SK-N-SH treated with all-trans-retinoic acid at 6 μM for 48 hours (cell line): ENCODE measurements at regions not wholly inside any gene's neighbourhood (a gene's known extent, or its start where the extent isn't known, plus 50 kb on each side); places are given as distances from the start of the nearest gene placed in this dataset.

ENCODE experiments used
- ATAC-seq: fragments of 200-7000 bp; cut with Tn5 transposase; 3 replicates; pipeline ENCODE4 v1.9.1; 2020; ENCODE audit warnings: mild to moderate bottlenecking, moderate library complexity
- ARNTL ChIP-seq: fragments of 450-650 bp; formaldehyde crosslinking; IDR thresholded peaks from 2 replicates; pipeline ENCODE4 v1.5.0; 2020; ENCODE audit warnings: low read depth, mild to moderate bottlenecking, moderate library complexity, borderline replicate concordance
- BACH2 ChIP-seq: fragments of 250-450 bp; sonication (Bioruptor Pico); IDR thresholded peaks from 2 replicates; pipeline ENCODE4 v1.9.0; 2021; ENCODE audit warnings: mild to moderate bottlenecking, borderline replicate concordance
- CREB5 ChIP-seq: fragments of 250-450 bp; sonication (Bioruptor Pico); IDR thresholded peaks from 2 replicates; pipeline ENCODE4 v1.5.1; 2020; ENCODE audit warnings: low read depth, mild to moderate bottlenecking, moderate library complexity
- CSDC2 ChIP-seq: fragments of 250-450 bp; sonication (Bioruptor Pico); IDR thresholded peaks from 2 replicates; pipeline ENCODE4 v1.5.0; 2020; ENCODE audit warnings: mild to moderate bottlenecking, moderate library complexity
- CSRNP3 ChIP-seq: fragments of 250-450 bp; sonication (Bioruptor Pico); IDR thresholded peaks from 2 replicates; pipeline ENCODE4 v1.5.1; 2021; ENCODE audit warnings: mild to moderate bottlenecking, moderate library complexity
- ESRRG ChIP-seq: fragments of 250-450 bp; sonication (Bioruptor Pico); IDR thresholded peaks from 2 replicates; pipeline ENCODE4 v1.6.1; 2021; ENCODE audit warnings: mild to moderate bottlenecking
- GLIS3 ChIP-seq: fragments of 250-450 bp; sonication (Bioruptor Pico); IDR thresholded peaks from 2 replicates; pipeline ENCODE4 v1.5.0; 2020; ENCODE audit warnings: mild to moderate bottlenecking, moderate library complexity
- ISL1 ChIP-seq: fragments of 250-450 bp; sonication (Bioruptor Pico); IDR thresholded peaks from 2 replicates; pipeline ENCODE4 v2.1.2; 2022; ENCODE audit warnings: mild to moderate bottlenecking, moderate library complexity
- OSR1 ChIP-seq: fragments of 250-450 bp; sonication (Bioruptor Pico); IDR thresholded peaks from 2 replicates; pipeline ENCODE4 v1.8.0; 2022; ENCODE audit warnings: moderate library complexity, mild to moderate bottlenecking, inconsistent platforms
- PATZ1 ChIP-seq: fragments of 250-450 bp; sonication (Bioruptor Pico); IDR thresholded peaks from 2 replicates; pipeline ENCODE4 v1.8.0; 2020; ENCODE audit warnings: mild to moderate bottlenecking, moderate library complexity, borderline replicate concordance
- POU6F1 ChIP-seq: fragments of 250-450 bp; sonication (Bioruptor Pico); IDR thresholded peaks from 2 replicates; pipeline ENCODE4 v1.8.0; 2021; ENCODE audit warnings: low read depth, mild to moderate bottlenecking, moderate library complexity, borderline replicate concordance
- RARB ChIP-seq: fragments of 250-450 bp; sonication (Bioruptor Pico); IDR thresholded peaks from 2 replicates; pipeline ENCODE4 v1.8.0; 2021; ENCODE audit warnings: mild to moderate bottlenecking, moderate library complexity
- SNAI2 ChIP-seq: fragments of 250-450 bp; sonication (Bioruptor Pico); IDR thresholded peaks from 2 replicates; pipeline ENCODE4 v1.5.0; 2020; ENCODE audit warnings: mild to moderate bottlenecking, moderate library complexity
- TCF4 ChIP-seq: fragments of 250-450 bp; sonication (Bioruptor Pico); IDR thresholded peaks from 2 replicates; pipeline ENCODE4 v1.8.0; 2021; ENCODE audit warnings: mild to moderate bottlenecking, moderate library complexity, borderline replicate concordance
- TOX ChIP-seq: fragments of 250-450 bp; sonication (Bioruptor Pico); IDR thresholded peaks from 2 replicates; pipeline ENCODE4 v1.8.0; 2021; ENCODE audit warnings: mild to moderate bottlenecking, moderate library complexity, borderline replicate concordance
- TSHZ2 ChIP-seq: fragments of 250-450 bp; sonication (Bioruptor Pico); IDR thresholded peaks from 2 replicates; pipeline ENCODE4 v1.5.0; 2020; ENCODE audit warnings: mild to moderate bottlenecking, moderate library complexity
- ZC3H10 ChIP-seq: fragments of 250-450 bp; sonication (Bioruptor Pico); IDR thresholded peaks from 2 replicates; pipeline ENCODE4 v1.5.1; 2021; ENCODE audit warnings: mild to moderate bottlenecking, moderate library complexity
- ZFP3 ChIP-seq: fragments of 250-450 bp; sonication (Bioruptor Pico); IDR thresholded peaks from 2 replicates; pipeline ENCODE4 v1.5.0; 2020; ENCODE audit warnings: mild to moderate bottlenecking, moderate library complexity
- ZFP30 ChIP-seq: fragments of 450-650 bp; formaldehyde crosslinking; IDR thresholded peaks from 2 replicates; pipeline ENCODE4 v1.5.0; 2022; ENCODE audit warnings: mild to moderate bottlenecking, moderate library complexity
- ZNF565 ChIP-seq: fragments of 450-650 bp; formaldehyde crosslinking; conservative IDR thresholded peaks from 2 replicates; pipeline ENCODE4 v1.5.0; 2020; ENCODE audit warnings: low read depth, mild to moderate bottlenecking, moderate library complexity
- ZNF8 ChIP-seq: fragments of 450-650 bp; formaldehyde crosslinking; IDR thresholded peaks from 2 replicates; pipeline ENCODE4 v1.5.0; 2020; ENCODE audit warnings: mild to moderate bottlenecking, moderate library complexity

- no peak for ATAC-seq
- no peak for TF ChIP-seq ARNTL (CRISPR knock-in tag)
- TF ChIP-seq ZFP3 (CRISPR knock-in tag): no peak
- no peak for TF ChIP-seq GLIS3 (CRISPR knock-in tag)
- no peak for TF ChIP-seq ESRRG (CRISPR knock-in tag)
- no peak for TF ChIP-seq TSHZ2
- no peak for TF ChIP-seq POU6F1 (CRISPR knock-in tag)
- TF ChIP-seq ISL1 (CRISPR knock-in tag): no peak
- no peak for TF ChIP-seq RARB
- TF ChIP-seq ZFP30: no peak
- no peak for TF ChIP-seq OSR1 (CRISPR knock-in tag)
- no peak for TF ChIP-seq CSDC2 (CRISPR knock-in tag)
- no peak for TF ChIP-seq CSRNP3 (CRISPR knock-in tag)
- TF ChIP-seq TOX (CRISPR knock-in tag): no peak
- TF ChIP-seq SNAI2 (CRISPR knock-in tag): no peak
- TF ChIP-seq ZNF565 (CRISPR knock-in tag): no peak
- TF ChIP-seq TCF4 (CRISPR knock-in tag): no peak
- no peak for TF ChIP-seq BACH2 (CRISPR knock-in tag)
- no peak for TF ChIP-seq ZNF8 (CRISPR knock-in tag)
- no peak for TF ChIP-seq PATZ1 (CRISPR knock-in tag)
- TF ChIP-seq, all 23 proteins: peak for 0
Observed at GRCh38 chr5:39779831-39780230, 355.1 kb upstream of the DAB2 start.

- TF ChIP-seq ZFP30 (no peak), TSHZ2 (no peak), ZNF565 (CRISPR knock-in tag) (no peak), BACH2 (CRISPR knock-in tag) (no peak), ZC3H10 (no peak), ZNF8 (CRISPR knock-in tag) (no peak), CREB5 (CRISPR knock-in tag) (no peak), ESRRG (CRISPR knock-in tag) (no peak)
- TF ChIP-seq, all 23 proteins: peak for 0
- no peak for ATAC-seq
Observed at GRCh38 chr5:39775797-39776365, 351.1 kb upstream of the DAB2 start.
